Uterus (tissue), 2 donors: ENCODE measurements at regions not wholly inside any gene's neighbourhood (a gene's known extent, or its start where the extent isn't known, plus 50 kb on each side); places are given as distances from the start of the nearest gene placed in this dataset.

Experiments used
- CTCF ChIP-seq, 4 experiments: fragments of 200-600 bp in 2 of 4; fragments of 450-650 bp in 2 of 4; sonication (generic) in 2 of 4; IDR thresholded peaks; one replicate each; pipeline ENCODE4 v1.5.1; 2016 to 2019; ENCODE audit warnings: antibody characterized with exemption in 4 of 4, mild to moderate bottlenecking in 2 of 4, moderate library complexity in 1 of 4
- POLR2A ChIP-seq, 2 donors: fragments of 450-650 bp; IDR thresholded peaks; one replicate each; pipeline ENCODE4 v1.6.1; 2016; ENCODE audit warnings: antibody characterized with exemption in 2 of 2, mild to moderate bottlenecking in 1 of 2, moderate library complexity in 1 of 2

- no peak for TF ChIP-seq CTCF (IDR thresholded peaks at IDR 0.05)
- TF ChIP-seq POLR2A (IDR thresholded peaks at IDR 0.05) = no peak
Measured at GRCh38 chr3:13711911-13712650, 163.2 kb downstream of the FBLN2 start.
